ENCODE measurements at regions not wholly inside any gene's neighbourhood (a gene's known extent, or its start where the extent isn't known, plus 50 kb on each side); places are given as distances from the start of the nearest gene placed in this dataset.
"Not testable (repeated sequence)": the region's sequence is repeated elsewhere in the genome, so short reads cannot be mapped to it uniquely, and the experiment has no call there.

- DNase-seq (ENCODE audit: low spot score): no peak
These were observed 490.0 kb upstream of the TENM3 start for GRCh38 chr4:181753207-181753606.

- DNase-seq (ENCODE audit: low spot score): no peak
These were observed 487.4 kb upstream of the TENM3 start for GRCh38 chr4:181755846-181756245.

- no peak for DNase-seq (ENCODE audit: low spot score)
These were observed 486.6 kb upstream of the TENM3 start for GRCh38 chr4:181756451-181757095.

GRCh38 chr4:181757098-181757497, 486.1 kb upstream of the TENM3 start:
- no peak for DNase-seq (ENCODE audit: low spot score)

GRCh38 chr4:181757910-181758660, 485.1 kb upstream of the TENM3 start:
- no peak for DNase-seq (ENCODE audit: low spot score)

- DNase-seq (ENCODE audit: low spot score): no peak
These were observed 482.6 kb upstream of the TENM3 start for GRCh38 chr4:181760560-181760959.

- no peak for DNase-seq (ENCODE audit: low spot score)
These were observed 482.0 kb upstream of the TENM3 start for GRCh38 chr4:181761156-181761555.

- DNase-seq (ENCODE audit: low spot score): no peak
These were observed 477.1 kb upstream of the TENM3 start for GRCh38 chr4:181766061-181766548.

GRCh38 chr4:181770971-181771370, 472.2 kb upstream of the TENM3 start:
- no peak for DNase-seq (ENCODE audit: low spot score)

GRCh38 chr4:181775298-181775697, 467.9 kb upstream of the TENM3 start:
- no peak for DNase-seq (ENCODE audit: low spot score)

- DNase-seq (ENCODE audit: low spot score): no peak
These were observed 466.7 kb upstream of the TENM3 start for GRCh38 chr4:181776264-181777054.

GRCh38 chr4:181777518-181777917, 465.7 kb upstream of the TENM3 start:
- no peak for DNase-seq (ENCODE audit: low spot score)

GRCh38 chr4:181784881-181785280, 458.3 kb upstream of the TENM3 start:
- no peak for DNase-seq (ENCODE audit: low spot score)

GRCh38 chr4:181792641-181793040, 450.6 kb upstream of the TENM3 start:
- no peak for DNase-seq (ENCODE audit: low spot score)

GRCh38 chr4:181793096-181793495, 450.1 kb upstream of the TENM3 start:
- no peak for DNase-seq (ENCODE audit: low spot score)

- no peak for DNase-seq (ENCODE audit: low spot score)
These were observed 446.7 kb upstream of the TENM3 start for GRCh38 chr4:181796502-181796901.

- DNase-seq (ENCODE audit: low spot score): no peak
These were observed 444.7 kb upstream of the TENM3 start for GRCh38 chr4:181798536-181798935.

- DNase-seq (ENCODE audit: low spot score): no peak
These were observed 443.6 kb upstream of the TENM3 start for GRCh38 chr4:181799561-181800069.

GRCh38 chr4:181802207-181802606, 441.0 kb upstream of the TENM3 start:
- no peak for DNase-seq (ENCODE audit: low spot score)

GRCh38 chr4:181807771-181808170, 435.4 kb upstream of the TENM3 start:
- DNase-seq (ENCODE audit: low spot score): no peak

- no peak for DNase-seq (ENCODE audit: low spot score)
These were observed 432.5 kb upstream of the TENM3 start for GRCh38 chr4:181810711-181811110.

GRCh38 chr4:181811550-181811949, 431.7 kb upstream of the TENM3 start:
- DNase-seq (ENCODE audit: low spot score): not testable (repeated sequence)

- no peak for DNase-seq (ENCODE audit: low spot score)
These were observed 423.3 kb upstream of the TENM3 start for GRCh38 chr4:181819946-181820345.

All from left forelimb (tissue), 1 donor.